ENCODE measurements at regions not wholly inside any gene's neighbourhood (a gene's known extent, or its start where the extent isn't known, plus 50 kb on each side); places are given as distances from the start of the nearest gene placed in this dataset.

- TF ChIP-seq POLR2A (IDR thresholded peaks at IDR 0.05; ENCODE audit: low read depth) (no peak), EP300 (IDR thresholded peaks at IDR 0.05) (no peak)
- TF ChIP-seq, protein P1, sequence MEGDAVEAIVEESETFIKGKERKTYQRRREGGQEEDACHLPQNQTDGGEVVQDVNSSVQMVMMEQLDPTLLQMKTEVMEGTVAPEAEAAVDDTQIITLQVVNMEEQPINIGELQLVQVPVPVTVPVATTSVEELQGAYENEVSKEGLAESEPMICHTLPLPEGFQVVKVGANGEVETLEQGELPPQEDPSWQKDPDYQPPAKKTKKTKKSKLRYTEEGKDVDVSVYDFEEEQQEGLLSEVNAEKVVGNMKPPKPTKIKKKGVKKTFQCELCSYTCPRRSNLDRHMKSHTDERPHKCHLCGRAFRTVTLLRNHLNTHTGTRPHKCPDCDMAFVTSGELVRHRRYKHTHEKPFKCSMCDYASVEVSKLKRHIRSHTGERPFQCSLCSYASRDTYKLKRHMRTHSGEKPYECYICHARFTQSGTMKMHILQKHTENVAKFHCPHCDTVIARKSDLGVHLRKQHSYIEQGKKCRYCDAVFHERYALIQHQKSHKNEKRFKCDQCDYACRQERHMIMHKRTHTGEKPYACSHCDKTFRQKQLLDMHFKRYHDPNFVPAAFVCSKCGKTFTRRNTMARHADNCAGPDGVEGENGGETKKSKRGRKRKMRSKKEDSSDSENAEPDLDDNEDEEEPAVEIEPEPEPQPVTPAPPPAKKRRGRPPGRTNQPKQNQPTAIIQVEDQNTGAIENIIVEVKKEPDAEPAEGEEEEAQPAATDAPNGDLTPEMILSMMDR (IDR thresholded peaks at IDR 0.05), result no peak
Observed at GRCh38 chr3:166274351-166275023, 437.3 kb upstream of the BCHE start.

All from esophagus muscularis mucosa (tissue), 4 donors.